A673 (cell line): ENCODE measurements at regions not wholly inside any gene's neighbourhood (a gene's known extent, or its start where the extent isn't known, plus 50 kb on each side); places are given as distances from the start of the nearest gene placed in this dataset.

Experiments used
- BruUV-seq: library from RNA; stranded (reverse); fragments of 400-500 nt; replicated peaks from 2 replicates; lab custom pipeline; 2021; lab: Mats Ljungman, UMichigan
- CTCF ChIA-PET: fragments of 300-600 bp; sonication (Branson Sonifier 250); formaldehyde crosslinking; loops from one replicate; lab custom pipeline; 2022; ENCODE audit warnings: antibody characterized with exemption; lab: Charles Lee
- POLR2A ChIA-PET: fragments of 300-600 bp; sonication (Branson Sonifier 250); formaldehyde crosslinking; loops from one replicate; lab custom pipeline; 2022; ENCODE audit warnings: antibody characterized with exemption; ENCODE audit not compliant: low non-redundant PET; lab: Charles Lee
- DNase-seq: peaks from one replicate; pipeline ENCODE4 v3.0.0-alpha.2; 2015; ENCODE audit warnings: low spot score
- H3K27ac ChIP-seq: fragments of 200-600 bp; sonication (generic); 2 replicates; pipeline ENCODE4 v1.5.1; 2016; ENCODE audit warnings: mixed run types, low read depth, mild to moderate bottlenecking, mixed read lengths, antibody characterized with exemption, low read length; ENCODE audit not compliant: poor library complexity, severe bottlenecking
- H3K27me3 ChIP-seq: fragments of 200-600 bp; sonication (generic); replicated peaks from 2 replicates; pipeline ENCODE4 v1.6.1; 2017; ENCODE audit warnings: mixed run types, low read depth, mild to moderate bottlenecking, mixed read lengths, antibody characterized with exemption, low read length; ENCODE audit not compliant: insufficient read depth, poor library complexity
- H3K36me3 ChIP-seq: fragments of 200-600 bp; sonication (generic); 2 replicates; pipeline ENCODE4 v1.6.1; 2016; ENCODE audit warnings: mixed run types, mild to moderate bottlenecking, mixed read lengths, antibody characterized with exemption, low read length; ENCODE audit not compliant: insufficient read depth, poor library complexity, severe bottlenecking
- H3K4me1 ChIP-seq: fragments of 200-600 bp; sonication (generic); 2 replicates; pipeline ENCODE4 v1.6.1; 2017; ENCODE audit warnings: mixed run types, mild to moderate bottlenecking, mixed read lengths, antibody characterized with exemption, low read length; ENCODE audit not compliant: insufficient read depth, poor library complexity, severe bottlenecking
- H3K4me3 ChIP-seq: fragments of 200-600 bp; sonication (generic); 2 replicates; pipeline ENCODE4 v1.5.1; 2016; ENCODE audit warnings: low read depth, mixed run types, mild to moderate bottlenecking, mixed read lengths, low read length; ENCODE audit not compliant: poor library complexity, severe bottlenecking
- H3K9me3 ChIP-seq: fragments of 200-600 bp; sonication (generic); 2 replicates; pipeline ENCODE4 v1.6.1; 2016; ENCODE audit warnings: mixed run types, low read depth, mild to moderate bottlenecking, mixed read lengths, antibody characterized with exemption, low read length; ENCODE audit not compliant: poor library complexity, severe bottlenecking
- CTCF ChIP-seq: fragments of 300-800, 200-600 bp; sonication (generic); conservative IDR thresholded peaks from 2 replicates; pipeline ENCODE4 v1.5.1; 2017; ENCODE audit warnings: low read depth, mild to moderate bottlenecking, antibody characterized with exemption, low read length, moderate library complexity, mixed read lengths
- EZH2 ChIP-seq: fragments of 200-600 bp; sonication (generic); IDR thresholded peaks from 2 replicates; pipeline ENCODE4 v1.6.1; 2017; ENCODE audit warnings: borderline replicate concordance, low read depth, mild to moderate bottlenecking, mixed read lengths, antibody characterized with exemption, low read length; ENCODE audit not compliant: poor library complexity, severe bottlenecking
- intact Hi-C: fragments of 100-400 bp; cut with micrococcal nuclease; formaldehyde crosslinking; loops from one replicate; pipeline ENCODE4 v1.10.0; 2022; ENCODE audit not compliant: unreplicated experiment

GRCh38 chr3:18249126-18249525 is 176.0 kb downstream of the SATB1 start:
- no peak for DNase-seq
- H3K27ac ChIP-seq: no peak overlapping the region
- CTCF ChIA-PET: no interaction called here
- H3K36me3 ChIP-seq: no peaks in the 10 kb centered on the region
- H3K4me3 ChIP-seq: no peak overlapping the region
- no peak for TF ChIP-seq EZH2
- TF ChIP-seq CTCF: no peak
- BruUV-seq: no TSS peak
- POLR2A ChIA-PET: no interaction called here
- no peaks in the 10 kb centered on the region for H3K27me3 ChIP-seq
- no peaks in the 10 kb centered on the region for H3K9me3 ChIP-seq
- intact Hi-C loops: no loop called here
- no peaks in the 10 kb centered on the region for H3K4me1 ChIP-seq

GRCh38 chr3:18247776-18248310 is 177.3 kb downstream of the SATB1 start:
- Histone ChIP-seq H3K27ac (no peak overlapping the region), H3K4me3 (no peak overlapping the region), H3K27me3 (no peaks in the 10 kb centered on the region), H3K36me3 (no peaks in the 10 kb centered on the region), H3K4me1 (no peaks in the 10 kb centered on the region), H3K9me3 (no peaks in the 10 kb centered on the region)
- ChIA-PET POLR2A (no interaction called here), CTCF (no interaction called here)
- no peak for DNase-seq
- intact Hi-C loops: no loop called here
- TF ChIP-seq CTCF: no peak
- no peak for TF ChIP-seq EZH2
- BruUV-seq: no TSS peak

- intact Hi-C loops: no loop called here
- H3K36me3 ChIP-seq: no peaks in the 10 kb centered on the region
- no peaks in the 10 kb centered on the region for H3K27me3 ChIP-seq
- TF ChIP-seq CTCF (no peak), EZH2 (no peak)
- no peak overlapping the region for H3K27ac ChIP-seq
- no peaks in the 10 kb centered on the region for H3K9me3 ChIP-seq
- H3K4me3 ChIP-seq: no peak overlapping the region
- no peak for DNase-seq
- ChIA-PET POLR2A (no interaction called here), CTCF (no interaction called here)
- BruUV-seq: no TSS peak
- H3K4me1 ChIP-seq: no peaks in the 10 kb centered on the region
Measured at GRCh38 chr3:18247139-18247695, 177.9 kb downstream of the SATB1 start.
